ENCODE measurements at regions not wholly inside any gene's neighbourhood (a gene's known extent, or its start where the extent isn't known, plus 50 kb on each side); places are given as distances from the start of the nearest gene placed in this dataset.

GRCh38 chr2:16396986-16397385 is 268.6 kb downstream of the CYRIA start (continued):
- no peak for TF ChIP-seq YY1 (IDR thresholded peaks at IDR 0.05; ENCODE audit: low read depth)
- no peak for TF ChIP-seq RAD21 (IDR thresholded peaks at IDR 0.05; ENCODE audit: low read length)

- CTCF ChIA-PET, result interaction anchor here (0.9 to 1.6 kb wide), 2 partner anchors 22 to 457 kb away, joined by 3 to 5 read pairs; no protein-coding TSS in a partner anchor
- H2AFZ ChIP-seq (ENCODE audit: low read depth), result no peak overlapping the region
Observed at GRCh38 chr2:16396171-16396570, 269.5 kb downstream of the CYRIA start.

More at GRCh38 chr2:16396171-16396570, 269.5 kb downstream of the CYRIA start:
- Histone ChIP-seq H3K27me3 (ENCODE audit: insufficient read depth) (no peaks in the 10 kb centered on the region), H3K4me3 (ENCODE audit: low read depth in 2 of 2, low read length in 1 of 2) (no peak overlapping the region), H3K4me2 (no peak overlapping the region), H3K9me2 (no peaks in the 10 kb centered on the region), H3K79me2 (ENCODE audit: insufficient read depth) (no peaks in the 10 kb centered on the region), H3K27ac (ENCODE audit: low read depth in 2 of 2, low read length in 1 of 2) (no peak overlapping the region), H3K36me3 (replicated peaks in 1 of 2; ENCODE audit: control insufficient read depth in 1 of 2, insufficient read depth in 2 of 2, low read length in 1 of 2) (no peaks in the 10 kb centered on the region), H4K20me1 (ENCODE audit: insufficient read depth) (no peaks in the 10 kb centered on the region), H3K4me1 (ENCODE audit: control insufficient read depth in 1 of 2, insufficient read depth in 2 of 2, low read depth in 1 of 2, low read length in 1 of 2) (peaks cover 0 to 32% of the 10 kb centered on the region in 2 experiments; a peak in 2 of 4 replicates), H3K9ac (no peak overlapping the region), H3K9me3 (no peaks in the 10 kb centered on the region), H3F3A (replicated peaks; ENCODE audit: insufficient read depth) (no peaks in the 10 kb centered on the region)
- WGBS (ENCODE audit: low lambda C conversion rate), result 49% methylated on average over 10 of the region's 10 CpGs
- no peak for DNase-seq
- TF ChIP-seq REST (IDR thresholded peaks at IDR 0.05; ENCODE audit: low read depth, low read length), result no peak
- no peak for TF ChIP-seq IRF3 (IDR thresholded peaks at IDR 0.05; ENCODE audit: low read depth, low read length)
- TF ChIP-seq FOXJ3 (CRISPR knock-in tag; IDR thresholded peaks at IDR 0.05), result no peak; the same call in 1 of the 2 replicates
- no peak for TF ChIP-seq NFIC (IDR thresholded peaks at IDR 0.05; ENCODE audit: borderline replicate concordance)
- TF ChIP-seq ZBTB33 (IDR thresholded peaks at IDR 0.05; ENCODE audit: borderline replicate concordance, low read depth), result no peak
- no peak for TF ChIP-seq RXRA (IDR thresholded peaks at IDR 0.05; ENCODE audit: borderline replicate concordance, low read depth)
- TF ChIP-seq JUND (IDR thresholded peaks at IDR 0.05), result no peak
- no peak for TF ChIP-seq RAD21 (IDR thresholded peaks at IDR 0.05; ENCODE audit: low read length)
- TF ChIP-seq YY1 (IDR thresholded peaks at IDR 0.05; ENCODE audit: low read depth), result no peak
- no peak for TF ChIP-seq USF2 (IDR thresholded peaks at IDR 0.05; ENCODE audit: borderline replicate concordance, low read depth, low read length)
- TF ChIP-seq FOSL2 (IDR thresholded peaks at IDR 0.05; ENCODE audit: borderline replicate concordance, low read depth), result no peak
- no peak for TF ChIP-seq TAF1 (IDR thresholded peaks at IDR 0.05; ENCODE audit: borderline replicate concordance, low read depth, low read length)
- no peak for TF ChIP-seq EP300 (IDR thresholded peaks at IDR 0.05; ENCODE audit: borderline replicate concordance in 1 of 2, low read depth in 1 of 2, low read length in 1 of 2)
- TF ChIP-seq RCOR1 (IDR thresholded peaks at IDR 0.05; ENCODE audit: low read length), result no peak
- TF ChIP-seq FOXM1 (IDR thresholded peaks at IDR 0.05; ENCODE audit: low read depth), result no peak
- TF ChIP-seq SIN3A (IDR thresholded peaks at IDR 0.05; ENCODE audit: borderline replicate concordance, low read depth, low read length), result no peak
- POLR2A ChIA-PET, result no interaction called here
